ENCODE measurements at regions not wholly inside any gene's neighbourhood (a gene's known extent, or its start where the extent isn't known, plus 50 kb on each side); places are given as distances from the start of the nearest gene placed in this dataset.

DNA sequence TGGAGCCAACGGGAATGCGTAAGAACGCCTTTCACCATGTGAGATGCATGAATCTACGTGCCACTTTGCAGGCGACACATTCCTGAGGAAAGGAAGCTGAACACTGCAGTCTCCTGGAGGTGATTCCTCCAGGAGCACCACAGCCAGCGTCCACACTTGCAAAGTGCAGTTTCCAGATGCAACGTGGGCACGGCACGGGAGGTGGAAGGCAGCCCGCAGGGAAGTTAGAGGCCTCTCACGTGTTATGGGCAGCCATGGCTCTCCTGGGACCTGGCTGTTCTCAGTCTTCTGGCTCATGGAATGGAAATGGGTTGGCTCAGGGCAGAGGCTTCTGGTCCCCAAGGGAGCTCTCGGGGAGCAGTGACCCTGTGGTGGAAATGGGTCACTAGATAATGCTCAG lies 381.0 kb upstream of the IRX4 start:
- Histone ChIP-seq H3K27me3 (ENCODE audit: insufficient read depth, low read length) (no peaks in the 10 kb centered on the region), H4K20me1 (ENCODE audit: insufficient read depth, low read length) (no peaks in the 10 kb centered on the region), H3K9ac (ENCODE audit: low read length) (no peak overlapping the region), H3K4me3 (ENCODE audit: insufficient read depth, low read depth, low read length) (no peak overlapping the region), H3K4me1 (ENCODE audit: insufficient read depth, low read length) (no peaks in the 10 kb centered on the region), H3K4me2 (ENCODE audit: low read length) (no peak overlapping the region), H3K36me3 (ENCODE audit: insufficient read depth, low read length) (no peaks in the 10 kb centered on the region), H2AFZ (ENCODE audit: low read depth, low read length) (no peak overlapping the region), H3K27ac (ENCODE audit: low read depth, low read length) (no peak overlapping the region), H3K9me3 (ENCODE audit: insufficient read depth, low read depth, low read length) (peaks cover 13% of the 10 kb centered on the region), H3K79me2 (ENCODE audit: insufficient read depth, low read length) (no peaks in the 10 kb centered on the region)
- FAIRE-seq (no peak), DNase-seq (ENCODE audit: low read depth) (no peak)
- H3K27ac Mint-ChIP-seq (ENCODE audit: unreplicated experiment): no peak overlapping the region
- no peaks in the 10 kb centered on the region for H3K4me1 Mint-ChIP-seq (ENCODE audit: low read depth, unreplicated experiment)
- no peak overlapping the region for H3K4me3 Mint-ChIP-seq (ENCODE audit: unreplicated experiment)
- peaks cover 23% of the 10 kb centered on the region for H3K27me3 Mint-ChIP-seq (ENCODE audit: low read depth, unreplicated experiment)
- no peaks in the 10 kb centered on the region for H3K36me3 Mint-ChIP-seq (ENCODE audit: low read depth, unreplicated experiment)
- no peak for TF ChIP-seq EZH2 (IDR thresholded peaks at IDR 0.05; ENCODE audit: insufficient read depth, low read length)
- TF ChIP-seq, protein P1, sequence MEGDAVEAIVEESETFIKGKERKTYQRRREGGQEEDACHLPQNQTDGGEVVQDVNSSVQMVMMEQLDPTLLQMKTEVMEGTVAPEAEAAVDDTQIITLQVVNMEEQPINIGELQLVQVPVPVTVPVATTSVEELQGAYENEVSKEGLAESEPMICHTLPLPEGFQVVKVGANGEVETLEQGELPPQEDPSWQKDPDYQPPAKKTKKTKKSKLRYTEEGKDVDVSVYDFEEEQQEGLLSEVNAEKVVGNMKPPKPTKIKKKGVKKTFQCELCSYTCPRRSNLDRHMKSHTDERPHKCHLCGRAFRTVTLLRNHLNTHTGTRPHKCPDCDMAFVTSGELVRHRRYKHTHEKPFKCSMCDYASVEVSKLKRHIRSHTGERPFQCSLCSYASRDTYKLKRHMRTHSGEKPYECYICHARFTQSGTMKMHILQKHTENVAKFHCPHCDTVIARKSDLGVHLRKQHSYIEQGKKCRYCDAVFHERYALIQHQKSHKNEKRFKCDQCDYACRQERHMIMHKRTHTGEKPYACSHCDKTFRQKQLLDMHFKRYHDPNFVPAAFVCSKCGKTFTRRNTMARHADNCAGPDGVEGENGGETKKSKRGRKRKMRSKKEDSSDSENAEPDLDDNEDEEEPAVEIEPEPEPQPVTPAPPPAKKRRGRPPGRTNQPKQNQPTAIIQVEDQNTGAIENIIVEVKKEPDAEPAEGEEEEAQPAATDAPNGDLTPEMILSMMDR (IDR thresholded peaks at IDR 0.05; ENCODE audit: insufficient read depth, low read depth, low read length): no peak
- H3K9me3 Mint-ChIP-seq (ENCODE audit: unreplicated experiment): no peaks in the 10 kb centered on the region

DNA sequence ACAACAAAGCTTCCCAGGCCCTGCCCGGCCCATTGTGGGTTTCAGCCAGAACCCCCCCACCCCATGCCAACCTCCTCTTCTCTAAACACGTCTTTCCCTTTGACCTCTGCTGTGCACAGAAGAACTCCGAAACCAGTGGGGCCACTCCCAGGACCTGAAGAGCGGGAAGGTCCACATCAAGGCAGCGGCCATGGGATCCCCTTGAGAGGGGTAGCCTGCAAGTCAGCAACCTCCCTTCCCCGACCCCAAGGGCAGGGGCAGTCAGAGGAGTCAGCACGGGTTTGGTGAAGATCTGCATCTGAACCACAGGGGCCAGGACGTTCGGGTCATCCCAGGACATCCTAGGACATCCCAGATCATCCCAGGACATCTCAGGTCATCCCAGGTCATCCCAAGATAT lies 379.9 kb upstream of the IRX4 start:
- Histone ChIP-seq H2AFZ (ENCODE audit: low read depth, low read length) (no peak overlapping the region), H3K36me3 (ENCODE audit: insufficient read depth, low read length) (no peaks in the 10 kb centered on the region), H3K9me3 (ENCODE audit: insufficient read depth, low read depth, low read length) (peaks cover 13% of the 10 kb centered on the region), H3K9ac (ENCODE audit: low read length) (no peak overlapping the region), H3K27ac (ENCODE audit: low read depth, low read length) (no peak overlapping the region), H3K27me3 (ENCODE audit: insufficient read depth, low read length) (no peaks in the 10 kb centered on the region), H3K4me3 (ENCODE audit: insufficient read depth, low read depth, low read length) (no peak overlapping the region), H3K4me1 (ENCODE audit: insufficient read depth, low read length) (no peaks in the 10 kb centered on the region), H3K4me2 (ENCODE audit: low read length) (no peak overlapping the region), H4K20me1 (ENCODE audit: insufficient read depth, low read length) (no peaks in the 10 kb centered on the region), H3K79me2 (ENCODE audit: insufficient read depth, low read length) (no peaks in the 10 kb centered on the region)
- TF ChIP-seq EZH2 (IDR thresholded peaks at IDR 0.05; ENCODE audit: insufficient read depth, low read length): no peak
- TF ChIP-seq, protein P1 (IDR thresholded peaks at IDR 0.05; ENCODE audit: insufficient read depth, low read depth, low read length): no peak
- no peak overlapping the region for H3K27ac Mint-ChIP-seq (ENCODE audit: unreplicated experiment)
- DNase-seq (ENCODE audit: low read depth): no peak
- no peak overlapping the region for H3K4me3 Mint-ChIP-seq (ENCODE audit: unreplicated experiment)
- FAIRE-seq: no peak
- no peaks in the 10 kb centered on the region for H3K36me3 Mint-ChIP-seq (ENCODE audit: low read depth, unreplicated experiment)
- H3K9me3 Mint-ChIP-seq (ENCODE audit: unreplicated experiment): no peaks in the 10 kb centered on the region
- no peaks in the 10 kb centered on the region for H3K4me1 Mint-ChIP-seq (ENCODE audit: low read depth, unreplicated experiment)
- peaks cover 33% of the 10 kb centered on the region for H3K27me3 Mint-ChIP-seq (ENCODE audit: low read depth, unreplicated experiment)

DNA sequence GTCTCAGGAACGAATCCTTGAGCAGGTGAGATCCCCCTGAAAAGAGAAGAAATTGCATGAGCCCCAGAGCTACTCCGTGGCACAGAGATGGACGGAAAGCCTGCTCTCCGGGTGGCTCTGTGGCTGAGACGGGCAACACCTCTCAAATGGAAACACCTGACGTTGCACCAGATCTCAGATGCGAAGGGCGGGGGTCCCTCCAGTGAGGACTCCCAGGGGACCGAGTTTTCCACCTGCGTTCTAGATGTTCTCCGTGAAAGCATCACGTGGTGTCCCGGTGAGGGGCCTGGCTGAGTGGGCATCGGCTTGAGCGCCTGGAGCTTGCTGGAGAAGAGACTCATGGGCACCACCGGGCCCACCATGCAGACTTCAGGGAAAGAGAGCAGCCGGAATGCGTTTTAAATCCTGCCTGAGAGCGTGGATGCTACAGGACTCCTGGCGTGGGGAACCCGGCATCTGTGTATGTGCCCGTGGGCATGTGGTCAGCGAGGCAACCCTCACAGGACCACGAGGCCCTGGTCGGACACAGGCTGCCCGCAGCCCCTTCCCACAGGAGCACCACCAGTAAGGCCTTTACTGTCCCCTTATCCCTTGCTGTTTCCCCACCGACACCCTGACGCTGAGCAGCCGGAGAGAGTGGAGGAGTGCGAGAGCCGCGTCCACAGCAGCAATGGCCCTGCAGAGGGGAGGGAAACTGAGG lies 378.4 kb upstream of the IRX4 start:
- H3K27ac Mint-ChIP-seq (ENCODE audit: unreplicated experiment): no peak overlapping the region
- Histone ChIP-seq H3K27ac (ENCODE audit: low read depth, low read length) (no peak overlapping the region), H3K4me2 (ENCODE audit: low read length) (no peak overlapping the region), H3K79me2 (ENCODE audit: insufficient read depth, low read length) (no peaks in the 10 kb centered on the region), H3K9ac (ENCODE audit: low read length) (no peak overlapping the region), H3K4me1 (ENCODE audit: insufficient read depth, low read length) (no peaks in the 10 kb centered on the region), H4K20me1 (ENCODE audit: insufficient read depth, low read length) (no peaks in the 10 kb centered on the region), H2AFZ (ENCODE audit: low read depth, low read length) (no peak overlapping the region), H3K36me3 (ENCODE audit: insufficient read depth, low read length) (no peaks in the 10 kb centered on the region), H3K4me3 (ENCODE audit: insufficient read depth, low read depth, low read length) (no peak overlapping the region), H3K27me3 (ENCODE audit: insufficient read depth, low read length) (no peaks in the 10 kb centered on the region), H3K9me3 (ENCODE audit: insufficient read depth, low read depth, low read length) (peaks cover 16% of the 10 kb centered on the region)
- peaks cover 39% of the 10 kb centered on the region for H3K27me3 Mint-ChIP-seq (ENCODE audit: low read depth, unreplicated experiment)
- no peak overlapping the region for H3K4me3 Mint-ChIP-seq (ENCODE audit: unreplicated experiment)
- TF ChIP-seq, protein P1 (IDR thresholded peaks at IDR 0.05; ENCODE audit: insufficient read depth, low read depth, low read length): no peak
- TF ChIP-seq EZH2 (IDR thresholded peaks at IDR 0.05; ENCODE audit: insufficient read depth, low read length): no peak
- H3K4me1 Mint-ChIP-seq (ENCODE audit: low read depth, unreplicated experiment): no peaks in the 10 kb centered on the region
- DNase-seq (ENCODE audit: low read depth) (no peak), FAIRE-seq (no peak)
- no peaks in the 10 kb centered on the region for H3K9me3 Mint-ChIP-seq (ENCODE audit: unreplicated experiment)
- H3K36me3 Mint-ChIP-seq (ENCODE audit: low read depth, unreplicated experiment): no peaks in the 10 kb centered on the region

All from astrocyte (in vitro differentiated cells and primary cell).